MM.1S (cell line): ENCODE measurements at regions not wholly inside any gene's neighbourhood (a gene's known extent, or its start where the extent isn't known, plus 50 kb on each side); places are given as distances from the start of the nearest gene placed in this dataset.

ENCODE experiments used
- DNase-seq: peaks from one replicate; pipeline ENCODE4 v3.0.0-alpha.2; 2015
- H2AFZ ChIP-seq: fragments of 300-600 bp; sonication (generic); 2 replicates; pipeline ENCODE4 v1.6.0; 2016; ENCODE audit warnings: antibody characterized with exemption, low read length
- H3F3A ChIP-seq: fragments of 300-600 bp; sonication (generic); 2 replicates; pipeline ENCODE4 v1.6.1; 2016; ENCODE audit warnings: mild to moderate bottlenecking, antibody characterized with exemption, low read length, moderate library complexity, mixed read lengths; ENCODE audit not compliant: insufficient read depth
- H3K27ac ChIP-seq: fragments of 300-600 bp; sonication (generic); 2 replicates; pipeline ENCODE4 v1.5.1; 2016; ENCODE audit warnings: mild to moderate bottlenecking, low read length
- H3K27me3 ChIP-seq: fragments of 300-600 bp; sonication (generic); replicated peaks from 2 replicates; pipeline ENCODE4 v1.6.0; 2016; ENCODE audit warnings: low read length; ENCODE audit not compliant: insufficient read depth
- H3K36me3 ChIP-seq: fragments of 300-600 bp; sonication (generic); replicated peaks from 2 replicates; pipeline ENCODE4 v1.6.1; 2016; ENCODE audit warnings: mild to moderate bottlenecking, low read length, mixed read lengths; ENCODE audit not compliant: insufficient read depth
- H3K4me1 ChIP-seq: fragments of 300-600 bp; sonication (generic); 2 replicates; pipeline ENCODE4 v1.6.1; 2016; ENCODE audit warnings: low read length, mixed read lengths
- H3K4me2 ChIP-seq: fragments of 300-600 bp; sonication (generic); 2 replicates; pipeline ENCODE4 v1.6.0; 2016; ENCODE audit warnings: low read depth, low read length
- H3K4me3 ChIP-seq: fragments of 300-600 bp; sonication (generic); 2 replicates; pipeline ENCODE4 v1.5.1; 2016; ENCODE audit warnings: low read length, mixed read lengths
- H3K79me2 ChIP-seq: fragments of 300-600 bp; sonication (generic); 2 replicates; pipeline ENCODE4 v1.6.1; 2016; ENCODE audit warnings: mixed run types, low read length, mixed read lengths
- H3K9ac ChIP-seq: fragments of 300-600 bp; sonication (generic); 2 replicates; pipeline ENCODE4 v1.6.1; 2016; ENCODE audit warnings: low read length, mixed read lengths
- H3K9me2 ChIP-seq: fragments of 300-600 bp; sonication (generic); replicated peaks from 2 replicates; pipeline ENCODE4 v1.6.1; 2016; ENCODE audit warnings: mild to moderate bottlenecking, low read length, mixed read lengths; ENCODE audit not compliant: insufficient read depth
- H3K9me3 ChIP-seq: fragments of 300-600 bp; sonication (generic); replicated peaks from 2 replicates; pipeline ENCODE4 v1.6.1; 2016; ENCODE audit warnings: mild to moderate bottlenecking, low read length, mixed read lengths; ENCODE audit not compliant: insufficient read depth
- H4K20me1 ChIP-seq: fragments of 300-600 bp; sonication (generic); 2 replicates; pipeline ENCODE4 v1.6.1; 2016; ENCODE audit warnings: mild to moderate bottlenecking, low read length, moderate library complexity, mixed read lengths; ENCODE audit not compliant: insufficient read depth
- CTCF ChIP-seq: fragments of 300-600 bp; sonication (generic); IDR thresholded peaks from 2 replicates; pipeline ENCODE4 v1.5.1; 2016; ENCODE audit warnings: antibody characterized with exemption, low read length, mixed read lengths
- EZH2 ChIP-seq: fragments of 300-600 bp; sonication (generic); optimal IDR thresholded peaks from 2 replicates; pipeline ENCODE3; 2017; ENCODE audit warnings: low read depth, mild to moderate bottlenecking, antibody characterized with exemption, low read length, mixed read lengths
- EZH2phosphoT487 ChIP-seq: fragments of 300-600 bp; sonication (generic); IDR thresholded peaks from 2 replicates; pipeline ENCODE4 v1.6.1; 2018; ENCODE audit warnings: antibody characterized with exemption, low read length

GRCh38 chr6:147805155-147805554, 296.7 kb downstream of the SAMD5 start:
- Histone ChIP-seq H3K36me3 (no peaks in the 10 kb centered on the region), H4K20me1 (no peaks in the 10 kb centered on the region), H3K9me3 (no peaks in the 10 kb centered on the region), H3K79me2 (no peaks in the 10 kb centered on the region), H3K4me3 (no peak overlapping the region), H3K27ac (no peak overlapping the region), H3K9me2 (no peaks in the 10 kb centered on the region), H3K4me2 (no peak overlapping the region), H3K4me1 (no peaks in the 10 kb centered on the region), H3K9ac (no peak overlapping the region), H3K27me3 (no peaks in the 10 kb centered on the region), H2AFZ (no peak overlapping the region), H3F3A (no peaks in the 10 kb centered on the region)
- DNase-seq: no peak
- TF ChIP-seq CTCF (no peak), EZH2 (no peak), EZH2phosphoT487 (no peak)

DNA sequence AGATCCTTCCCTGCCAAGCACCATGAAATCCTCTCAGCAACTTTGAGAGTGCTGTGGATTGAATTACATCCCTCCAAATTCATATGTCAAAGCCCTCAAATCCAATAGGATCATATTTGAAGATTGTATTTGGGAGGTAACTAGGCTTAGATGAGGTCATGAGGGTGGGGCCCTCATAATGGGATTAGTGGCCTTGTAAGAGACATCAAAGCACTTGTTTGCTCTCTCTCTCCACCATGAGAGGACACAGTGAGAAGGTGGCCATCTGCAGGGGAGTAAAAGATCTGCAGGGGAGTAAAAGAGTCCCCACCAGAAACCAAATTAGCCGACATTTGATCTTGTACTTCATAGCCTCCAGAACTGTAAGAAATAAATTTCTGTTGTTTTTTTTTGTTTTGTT, 298.2 kb downstream of the SAMD5 start:
- H3K4me2 ChIP-seq: no peak overlapping the region
- H4K20me1 ChIP-seq: no peaks in the 10 kb centered on the region
- H3K27me3 ChIP-seq: no peaks in the 10 kb centered on the region
- H3K9me2 ChIP-seq: no peaks in the 10 kb centered on the region
- no peaks in the 10 kb centered on the region for H3K9me3 ChIP-seq
- no peak overlapping the region for H3K9ac ChIP-seq
- no peaks in the 10 kb centered on the region for H3K4me1 ChIP-seq
- H3K4me3 ChIP-seq: no peak overlapping the region
- no peak overlapping the region for H2AFZ ChIP-seq
- no peaks in the 10 kb centered on the region for H3F3A ChIP-seq
- no peak for DNase-seq
- H3K27ac ChIP-seq: no peak overlapping the region
- TF ChIP-seq EZH2 (no peak), CTCF (no peak), EZH2phosphoT487 (no peak)
- H3K79me2 ChIP-seq: no peaks in the 10 kb centered on the region
- H3K36me3 ChIP-seq: no peaks in the 10 kb centered on the region

DNA sequence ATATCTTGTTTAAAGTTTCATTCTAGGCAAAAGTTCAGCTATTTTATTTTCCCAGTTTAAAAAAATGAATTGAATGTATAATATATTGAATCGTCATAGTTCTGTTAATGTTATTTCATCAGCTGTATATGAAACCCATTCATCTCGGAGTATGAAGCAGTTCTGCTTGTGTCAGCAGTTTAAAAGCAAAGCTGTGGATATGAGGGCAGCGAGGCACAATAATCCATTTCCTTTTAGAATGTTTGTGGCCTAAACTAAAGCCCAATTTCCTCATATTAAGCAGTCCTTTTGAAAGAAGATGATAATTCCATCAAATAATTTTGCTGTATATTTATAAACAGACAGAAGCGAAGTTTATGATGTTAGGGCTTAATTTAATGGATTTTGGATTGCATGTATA, 300.1 kb downstream of the SAMD5 start:
- Histone ChIP-seq H3F3A (no peaks in the 10 kb centered on the region), H3K4me1 (no peaks in the 10 kb centered on the region), H3K4me3 (no peak overlapping the region), H4K20me1 (no peaks in the 10 kb centered on the region), H3K27me3 (no peaks in the 10 kb centered on the region), H3K36me3 (no peaks in the 10 kb centered on the region), H3K27ac (no peak overlapping the region), H3K4me2 (no peak overlapping the region), H3K9me2 (no peaks in the 10 kb centered on the region), H3K9me3 (no peaks in the 10 kb centered on the region), H3K79me2 (no peaks in the 10 kb centered on the region), H3K9ac (no peak overlapping the region), H2AFZ (no peak overlapping the region)
- DNase-seq: no peak
- TF ChIP-seq EZH2: no peak
- TF ChIP-seq EZH2phosphoT487: no peak
- TF ChIP-seq CTCF: no peak
